ENCODE measurements at regions not wholly inside any gene's neighbourhood (a gene's known extent, or its start where the extent isn't known, plus 50 kb on each side); places are given as distances from the start of the nearest gene placed in this dataset.

- TF ChIP-seq CTCF (IDR thresholded peaks at IDR 0.05; ENCODE audit: low read length) (no peak), EZH2 (optimal IDR thresholded peaks at IDR 0.05; ENCODE audit: low read depth, low read length) (no peak)
Observed at GRCh38 chr13:65784088-65784816, 1445.9 kb downstream of the PCDH9 start.

Measured in MM.1S (cell line).